GM19035 (cell line): ENCODE measurements at regions not wholly inside any gene's neighbourhood (a gene's known extent, or its start where the extent isn't known, plus 50 kb on each side); places are given as distances from the start of the nearest gene placed in this dataset.
A peak's percentile ranks its signal among the peaks of the same experiment; 100 is the strongest.

Experiments used
- ATAC-seq: cut with Tn5 transposase; IDR thresholded peaks from one replicate; pipeline ENCODE4 v1.9.1; 2021; ENCODE audit not compliant: unreplicated experiment

DNA sequence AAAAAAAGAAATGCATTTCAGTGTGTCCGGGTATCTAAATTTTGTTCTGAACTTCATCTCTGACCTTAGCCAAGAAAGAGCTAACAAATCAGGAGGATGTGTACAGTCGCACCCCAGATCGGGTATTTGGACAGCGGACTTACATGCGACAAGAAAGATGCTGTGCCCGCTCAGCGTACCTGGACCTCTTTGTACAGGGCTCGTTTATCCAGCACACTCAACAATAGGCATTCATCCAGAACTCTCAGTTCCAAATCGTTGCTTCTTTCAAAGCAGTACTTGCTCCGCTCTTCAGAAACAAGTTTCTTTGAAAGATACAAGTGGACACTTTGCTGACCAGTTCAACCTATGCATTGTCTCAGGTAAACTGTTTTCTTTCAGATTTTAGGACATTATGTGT, 191.7 kb downstream of the LY86 start:
- no peak for ATAC-seq

DNA sequence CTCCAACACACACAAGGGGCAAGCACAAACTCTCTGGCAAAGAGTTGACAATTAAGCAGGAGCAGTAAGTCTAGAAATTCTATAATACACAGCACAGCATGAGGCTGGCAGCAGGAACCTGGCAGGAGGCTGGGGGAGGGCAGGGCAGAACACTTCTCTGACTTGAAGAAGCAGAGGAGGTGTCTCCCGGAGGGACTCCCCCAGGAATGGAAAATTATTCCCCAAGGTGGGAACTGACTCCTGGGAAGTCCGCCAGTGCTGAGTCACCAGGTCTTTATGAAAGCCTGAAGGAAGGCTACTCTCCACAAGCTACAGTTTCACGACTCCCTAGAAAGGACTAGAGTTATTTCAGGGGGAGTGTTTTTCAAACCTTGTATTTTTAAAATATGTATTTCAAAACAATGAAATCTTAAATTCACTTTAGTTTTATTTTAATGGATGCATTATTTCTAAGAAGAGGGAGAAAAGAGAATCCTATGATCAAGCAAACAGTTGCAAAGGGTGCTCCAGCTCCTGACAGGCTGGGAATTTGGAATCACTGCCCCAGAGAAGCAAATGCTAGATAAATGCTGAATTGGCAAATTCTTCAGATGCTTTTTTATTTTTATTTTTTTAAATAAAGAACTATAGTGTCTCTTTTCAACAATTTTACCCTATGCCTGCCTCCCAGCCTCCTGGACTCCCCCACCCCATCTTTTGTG, 192.8 kb downstream of the LY86 start:
- no peak for ATAC-seq

DNA sequence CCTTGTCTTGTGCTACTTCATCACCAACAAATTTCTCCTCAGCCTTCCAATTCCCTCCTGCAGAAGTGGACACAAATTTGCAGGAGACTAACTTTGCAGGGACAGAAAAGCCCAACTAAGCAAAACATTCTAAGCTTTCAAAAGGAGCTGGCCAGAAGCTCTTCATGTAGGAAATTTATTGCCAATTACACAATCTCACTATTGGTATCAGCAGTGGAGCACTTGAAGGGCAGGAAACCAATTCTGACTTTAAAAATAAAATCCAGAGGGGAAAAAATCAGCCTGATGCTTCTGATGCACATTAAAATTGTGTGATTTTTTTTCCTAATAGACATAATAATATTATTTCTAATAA, 193.3 kb downstream of the LY86 start:
- no peak for ATAC-seq

DNA sequence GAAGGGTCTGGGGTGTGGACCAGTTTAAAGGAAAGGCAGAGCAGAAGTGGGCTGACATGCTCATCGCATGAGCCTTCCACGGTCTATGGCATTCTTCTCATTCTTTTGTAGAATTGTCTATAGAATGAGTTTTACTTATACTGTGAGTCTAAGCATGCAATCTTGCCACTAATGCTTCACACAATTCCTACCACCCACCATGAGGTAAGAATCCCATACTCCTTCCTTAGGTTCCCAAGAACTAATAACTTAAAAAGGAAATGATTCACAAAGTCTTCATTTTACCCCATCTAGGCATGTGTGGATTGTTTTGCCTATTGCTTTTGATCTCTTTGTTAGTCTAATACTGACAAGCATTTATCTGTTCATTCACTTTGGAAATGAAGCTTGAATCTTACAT, 195.2 kb downstream of the LY86 start:
- ATAC-seq: no peak

DNA sequence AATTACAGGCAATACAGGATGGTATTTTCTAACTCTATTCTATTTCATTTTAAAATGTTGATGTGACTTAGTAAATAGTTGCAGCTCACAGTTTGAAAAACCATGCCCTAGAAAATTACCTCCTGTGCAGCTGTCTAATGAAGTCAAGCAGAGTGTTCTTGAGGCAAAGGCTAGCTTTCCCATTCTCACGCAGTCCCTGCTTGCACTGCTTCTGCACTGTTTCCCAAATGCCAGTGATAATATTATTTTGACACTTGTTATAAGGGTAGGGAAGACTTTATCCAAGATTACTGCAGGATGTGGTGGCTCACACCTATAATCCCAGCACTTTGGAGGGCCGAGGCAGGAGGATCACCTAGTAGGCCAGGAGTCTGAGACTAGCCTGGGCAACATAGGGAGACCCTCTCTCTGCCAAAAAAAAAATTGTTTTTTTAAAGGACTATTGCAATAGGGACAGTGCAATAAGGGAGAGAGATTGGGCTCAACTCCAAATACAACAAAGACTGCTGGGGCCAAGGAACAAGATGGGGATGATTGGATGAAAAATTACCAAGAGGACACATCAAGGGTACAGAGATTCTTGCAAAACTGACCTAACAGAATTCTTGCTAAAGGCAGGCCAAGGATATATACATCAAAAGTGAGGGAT, 196.1 kb downstream of the LY86 start:
- no peak for ATAC-seq

DNA sequence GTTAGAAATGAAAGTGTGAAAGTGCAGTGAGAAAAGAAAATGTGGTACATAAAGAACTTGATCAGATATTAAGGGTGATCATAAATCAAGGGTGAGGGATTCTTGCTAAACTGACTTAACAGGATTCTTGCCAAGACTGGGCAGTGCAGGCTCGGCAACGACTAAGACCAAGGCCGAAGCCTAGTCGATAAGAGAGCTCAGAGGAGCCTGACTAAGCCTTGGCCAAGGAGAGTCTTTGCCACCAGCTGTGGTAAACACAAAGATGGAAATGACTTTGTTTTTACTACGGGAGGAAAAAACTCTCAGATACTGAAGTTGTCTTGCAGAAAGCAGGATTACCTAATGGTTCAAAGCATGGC, 196.6 kb downstream of the LY86 start:
- ATAC-seq: no peak

DNA sequence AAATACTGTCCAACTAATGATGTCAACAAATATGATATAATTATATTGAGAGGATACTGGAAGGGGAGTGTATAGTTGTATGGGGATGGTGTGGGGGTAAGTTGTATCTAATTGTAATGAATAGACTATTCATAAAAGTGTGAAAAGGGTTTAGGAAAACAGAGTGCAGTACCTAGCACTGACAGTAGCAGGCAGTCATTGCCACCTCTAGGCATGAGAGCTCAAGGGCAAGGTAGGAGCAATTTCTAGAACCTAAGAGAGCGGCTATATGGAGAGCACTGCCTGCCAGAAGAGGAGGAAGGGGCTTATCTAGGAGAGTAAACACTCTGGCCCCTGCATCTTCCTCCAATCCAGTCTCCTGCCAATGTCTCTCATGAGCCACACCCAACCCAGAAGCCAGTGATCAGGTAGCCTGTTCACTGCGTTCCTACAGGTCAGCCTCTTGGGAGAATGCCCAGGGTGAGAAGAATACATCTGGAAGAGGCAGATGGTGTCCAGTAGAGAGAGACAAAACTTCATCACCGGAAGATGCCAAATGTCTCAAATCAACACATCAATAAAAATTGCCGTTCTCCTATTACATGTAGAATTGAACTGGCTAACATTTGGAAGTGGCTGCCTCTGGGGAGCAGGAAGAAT, 200.0 kb downstream of the LY86 start:
- ATAC-seq: peak; percentile 58

DNA sequence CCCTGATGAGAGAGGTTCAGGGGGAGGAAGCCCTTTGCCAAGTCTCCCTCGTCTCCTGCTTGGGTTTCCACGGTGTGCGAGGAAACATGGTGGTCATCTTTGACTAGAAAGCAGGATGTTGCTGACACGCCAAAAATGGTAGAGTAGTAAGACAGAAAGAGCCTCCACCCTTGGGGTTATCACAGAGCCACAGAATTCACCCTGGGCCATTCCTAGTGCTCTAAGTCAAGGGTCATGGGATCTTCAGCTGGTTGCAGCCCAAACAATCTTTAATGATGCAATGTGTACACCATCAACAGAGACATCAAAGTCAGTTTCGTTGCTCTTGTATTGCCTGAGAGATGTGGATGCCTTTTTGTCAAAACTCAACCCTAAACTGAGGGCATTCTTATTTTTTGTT, 201.9 kb downstream of the LY86 start:
- no peak for ATAC-seq

DNA sequence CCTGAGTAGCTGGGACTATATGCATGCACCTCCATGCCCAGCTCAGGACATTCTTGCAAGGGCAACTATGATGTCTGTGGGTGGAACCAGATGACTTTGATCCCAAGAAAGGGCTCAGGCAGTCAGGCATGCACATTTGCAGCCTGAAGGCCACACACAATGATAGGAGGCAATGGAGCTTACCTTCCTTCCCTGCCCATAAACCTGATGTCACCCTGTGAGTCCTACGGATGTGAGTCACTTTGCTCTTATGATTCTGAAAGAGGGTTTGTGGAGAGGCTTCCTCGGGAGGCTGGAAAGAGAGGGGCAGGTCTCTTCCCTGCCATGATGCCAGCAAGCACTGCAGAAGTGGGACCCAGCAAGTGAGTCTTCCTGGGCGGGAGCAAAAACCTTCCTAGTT, 202.4 kb downstream of the LY86 start:
- ATAC-seq: no peak

DNA sequence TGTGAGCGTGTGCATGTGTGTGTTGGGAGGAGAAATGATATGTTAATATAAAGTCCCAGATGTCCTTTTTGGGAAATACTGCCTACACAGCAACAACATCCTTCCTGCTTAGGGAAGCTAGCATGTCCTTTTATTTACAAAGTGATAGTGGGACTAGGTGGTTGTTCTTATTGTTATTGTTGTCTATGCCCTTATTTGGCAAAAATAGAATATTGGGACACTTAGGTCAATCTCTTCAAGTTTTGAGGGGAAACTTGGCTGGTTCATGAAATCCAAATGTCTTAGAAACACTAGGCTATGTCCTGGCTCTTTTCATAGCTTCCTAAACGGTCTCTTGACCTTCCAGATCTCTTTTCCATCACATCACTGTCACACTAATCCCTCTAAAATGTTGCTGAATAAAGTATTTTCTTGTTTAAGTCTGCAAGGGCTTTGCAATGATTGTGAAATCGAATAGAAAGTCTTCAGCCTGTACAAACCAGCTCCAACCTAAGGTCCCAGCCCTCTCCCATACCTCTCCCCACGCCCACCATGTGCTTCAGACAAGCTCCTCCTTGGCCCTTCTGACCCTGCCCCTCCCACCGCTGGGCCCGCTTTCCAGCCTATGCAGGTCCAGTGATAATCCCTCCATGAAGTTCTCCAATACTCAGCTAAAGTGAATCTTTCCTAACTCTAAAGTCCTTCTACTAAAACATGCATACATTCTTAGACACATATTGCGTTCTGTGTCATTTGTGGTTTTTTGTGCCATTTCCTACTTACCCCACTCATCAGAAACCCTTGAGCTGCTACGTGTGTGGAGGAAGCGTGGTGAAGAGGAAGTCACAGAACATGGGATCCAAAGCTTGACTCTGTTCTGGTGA, 205.1 kb downstream of the LY86 start:
- ATAC-seq: no peak

DNA sequence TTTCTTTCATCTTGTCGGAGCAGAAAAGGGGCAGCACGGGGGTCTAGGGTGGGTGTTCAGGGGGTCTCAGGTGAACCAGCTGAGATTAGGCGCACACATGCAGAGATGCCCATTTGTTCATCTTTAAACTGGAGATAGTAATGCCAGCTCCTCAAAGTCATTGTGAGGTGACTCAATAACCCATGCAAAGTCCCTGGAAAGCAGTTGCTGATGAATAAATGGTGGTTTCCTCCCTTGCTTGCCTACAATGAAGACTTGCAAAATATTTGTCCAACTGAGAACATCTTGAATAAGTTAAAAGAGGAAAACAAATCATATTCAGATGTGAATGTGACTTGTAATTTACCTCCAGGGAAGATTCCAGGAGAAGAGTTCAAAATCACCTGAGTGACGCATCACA, 206.9 kb downstream of the LY86 start:
- no peak for ATAC-seq

DNA sequence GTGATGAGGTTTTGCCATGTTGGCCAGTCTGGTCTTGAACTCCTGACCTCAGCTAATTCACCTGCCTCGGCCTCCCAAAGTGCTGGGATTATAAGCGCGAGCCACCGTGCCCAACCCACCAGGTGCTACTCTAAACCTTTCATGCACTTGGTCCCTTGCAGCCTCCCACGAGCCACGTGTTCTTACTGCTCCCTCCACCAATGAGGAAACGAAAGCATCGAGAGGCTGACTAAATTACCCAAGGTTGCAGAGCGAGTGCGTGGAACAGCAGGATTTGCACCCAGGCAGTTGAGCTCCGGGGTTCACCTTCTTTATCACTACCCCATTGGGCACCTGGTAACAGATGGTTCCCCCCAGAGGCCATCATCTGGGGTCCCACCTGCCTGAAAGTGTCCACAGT, 208.3 kb downstream of the LY86 start:
- ATAC-seq: no peak

DNA sequence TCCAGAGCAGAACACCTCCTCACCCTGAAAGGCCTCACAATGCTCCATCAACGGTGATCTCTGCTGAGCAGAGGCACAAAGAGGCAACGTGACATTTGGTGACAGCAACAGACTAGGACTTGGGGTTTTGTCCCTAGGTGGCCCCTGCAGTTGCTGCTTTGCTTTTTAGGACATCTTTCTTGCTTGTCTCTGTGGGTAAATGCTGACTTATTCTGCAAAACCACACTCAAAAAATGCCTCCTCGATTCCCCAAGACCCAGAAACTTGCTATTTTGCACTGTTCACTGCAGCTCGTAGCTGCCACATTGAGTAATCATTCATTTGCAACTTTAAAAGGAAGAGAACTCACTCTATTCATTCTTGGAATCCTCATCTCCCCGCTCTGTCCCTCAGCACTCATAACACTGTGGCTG, 209.9 kb downstream of the LY86 start:
- ATAC-seq: no peak

DNA sequence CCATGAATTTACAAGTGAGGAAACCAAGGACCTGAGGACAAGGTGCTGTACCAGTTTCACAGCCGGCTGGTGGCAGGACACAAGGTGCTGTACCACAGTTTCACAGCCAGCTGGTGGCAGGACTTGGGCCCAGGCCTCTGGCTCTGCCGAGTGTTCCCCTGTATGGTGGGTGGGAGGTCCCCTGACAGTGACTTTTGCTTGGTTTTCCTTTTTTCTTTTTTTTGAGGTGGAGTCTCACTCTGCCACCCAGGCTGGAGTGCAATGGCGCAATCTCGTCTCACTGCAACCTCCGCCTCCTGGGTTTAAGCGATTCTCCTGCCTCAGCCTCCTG, 212.4 kb downstream of the LY86 start:
- ATAC-seq: no peak

DNA sequence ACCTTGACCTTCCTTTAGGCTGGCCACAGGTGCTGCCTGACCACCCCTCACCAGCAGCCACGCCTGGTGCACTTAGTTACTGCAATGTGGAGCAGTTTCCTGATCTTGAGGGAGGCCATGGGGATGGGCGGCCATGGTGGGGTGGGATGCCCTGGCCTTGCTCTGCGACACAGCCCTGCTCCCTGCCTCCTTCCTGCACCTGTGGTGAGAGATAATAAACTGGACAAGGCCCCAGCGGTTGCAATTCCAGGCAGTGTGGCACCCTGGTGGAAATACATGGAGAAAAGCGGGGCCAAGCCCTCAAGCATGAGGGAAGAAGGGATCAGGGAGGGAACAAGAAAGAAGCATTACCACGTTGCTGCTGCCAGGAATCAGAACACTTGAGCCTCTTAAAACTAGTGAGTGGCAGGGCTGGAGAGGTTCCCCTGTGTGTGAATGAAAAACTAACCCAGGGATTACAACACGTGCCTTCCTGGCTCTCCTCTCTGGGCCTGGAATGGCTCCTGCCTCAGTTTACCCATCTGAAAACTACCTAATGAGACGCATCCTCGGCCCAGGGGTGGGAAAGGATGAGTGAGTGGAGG, 213.2 kb downstream of the LY86 start:
- ATAC-seq: no peak

DNA sequence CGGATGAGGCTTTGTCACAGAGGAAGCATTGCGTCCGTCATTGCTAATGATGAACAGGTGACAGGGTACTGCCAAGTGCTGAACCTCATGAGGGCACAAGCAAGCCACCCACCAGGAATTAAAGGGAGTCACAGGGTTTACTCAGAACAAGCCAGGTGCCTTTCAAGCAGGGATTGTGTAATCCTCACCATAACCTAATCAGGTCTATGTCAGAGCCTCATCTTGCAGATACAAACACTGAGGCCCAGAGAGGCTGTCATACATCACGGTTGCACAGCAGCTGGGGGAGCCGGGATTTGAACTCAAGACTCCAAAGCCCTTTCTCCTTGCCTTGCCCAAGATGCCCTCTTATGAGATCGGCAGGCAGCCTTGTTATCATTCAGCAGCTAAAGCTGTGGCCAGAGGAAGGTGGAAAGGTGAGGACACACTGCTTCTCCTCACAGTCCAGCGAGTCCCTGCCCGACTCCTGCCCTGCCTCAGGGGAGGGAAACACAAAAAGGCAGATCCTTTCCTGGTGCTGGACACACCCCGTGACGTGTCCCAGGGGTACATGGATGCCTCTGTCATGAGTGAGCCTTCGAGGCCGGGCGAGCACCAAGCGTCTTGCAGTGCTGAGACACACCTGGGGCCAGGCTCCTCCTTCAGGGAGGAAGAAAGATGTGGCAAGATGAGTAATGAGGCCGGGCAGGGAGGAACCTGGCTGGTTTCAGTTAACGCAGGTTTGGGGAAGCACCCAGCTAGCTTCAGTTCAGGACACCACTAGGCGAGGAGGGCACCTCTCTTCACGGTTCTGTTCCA, 214.9 kb downstream of the LY86 start:
- no peak for ATAC-seq

DNA sequence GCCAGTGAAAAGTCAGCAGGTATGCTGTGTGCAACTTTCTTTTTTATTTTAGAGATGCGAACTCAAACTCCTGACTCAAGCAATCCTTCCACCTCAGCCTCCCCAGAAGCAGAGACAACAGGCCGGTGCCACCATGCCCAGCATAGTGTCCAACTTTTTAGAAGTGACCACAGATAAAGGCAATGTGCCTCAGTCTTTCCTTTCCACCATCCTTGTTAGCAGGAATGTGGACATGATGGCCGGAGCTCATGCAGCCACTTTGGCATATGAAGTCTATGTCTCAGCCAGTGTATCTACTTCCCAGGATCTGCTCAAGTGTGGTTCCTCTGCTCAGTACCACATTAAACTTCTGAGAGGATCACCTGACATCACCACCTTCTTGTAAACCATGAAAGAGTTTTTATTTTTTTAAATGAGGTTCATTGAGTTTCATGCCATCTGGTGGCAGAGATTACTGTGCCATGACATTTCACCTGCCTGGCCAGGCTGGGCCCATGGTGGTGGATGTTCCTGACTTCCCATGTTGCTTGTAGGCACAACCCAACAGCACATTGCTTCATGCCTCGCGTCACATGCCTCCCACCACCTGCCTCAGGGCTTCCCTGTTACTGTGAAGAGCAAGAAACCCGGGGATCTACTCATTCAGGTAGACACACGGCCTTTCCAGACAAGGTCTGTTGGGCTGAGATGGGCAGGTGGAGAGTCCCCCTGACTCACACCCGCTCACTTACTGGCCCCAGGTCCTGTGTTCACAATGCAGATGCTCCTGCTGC, 216.5 kb downstream of the LY86 start:
- no peak for ATAC-seq

DNA sequence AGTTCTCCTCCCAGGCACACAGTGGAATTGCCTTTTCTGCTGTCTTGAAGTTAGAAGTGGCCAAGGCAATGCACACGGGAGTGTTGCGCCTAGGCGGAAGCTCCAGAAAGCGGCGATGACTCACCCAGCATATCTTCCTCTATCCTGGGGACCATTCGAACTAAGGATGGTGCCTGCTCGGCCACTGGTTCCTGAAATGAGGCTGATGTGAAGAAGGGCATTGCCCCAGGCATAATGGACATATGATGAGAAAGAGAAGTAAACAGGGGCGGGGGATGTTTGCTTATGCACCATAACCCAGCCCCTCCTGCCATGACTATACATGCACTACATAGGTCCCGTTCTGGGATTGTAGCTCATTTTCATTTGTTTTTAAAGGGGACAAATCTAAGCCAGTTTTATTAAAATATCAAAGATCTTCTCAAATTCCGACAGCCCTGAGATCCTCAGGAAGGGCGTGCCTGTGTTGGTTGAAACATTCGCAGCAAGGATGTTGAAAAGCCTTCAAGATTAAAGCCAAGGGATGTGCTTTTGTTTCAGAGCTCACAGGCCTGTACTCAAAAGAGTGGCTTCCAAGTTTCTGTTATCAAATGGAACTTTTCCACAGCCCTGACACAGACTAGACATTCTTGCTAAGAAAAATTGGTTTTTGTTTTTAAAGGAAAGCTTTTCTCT, 218.5 kb downstream of the LY86 start:
- ATAC-seq: no peak

DNA sequence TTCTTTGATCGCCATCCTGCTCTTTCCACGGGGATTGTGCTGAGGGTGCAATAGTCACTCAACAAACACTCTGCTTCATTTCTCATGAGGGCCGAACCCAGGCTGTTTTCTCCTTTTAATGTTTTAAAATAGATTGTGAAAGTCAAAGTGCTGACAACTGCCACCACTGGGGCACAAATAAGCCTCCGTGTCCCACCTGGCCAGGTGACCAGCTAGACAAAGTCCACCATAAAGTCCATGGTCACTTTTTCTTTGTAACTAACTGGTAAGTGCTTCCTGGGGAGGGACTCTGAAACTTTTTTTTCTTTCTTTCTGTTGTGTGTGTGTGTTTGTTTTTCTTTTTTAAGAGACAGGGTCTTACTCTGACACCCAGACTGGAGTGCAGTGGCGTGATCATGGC, 219.8 kb downstream of the LY86 start:
- no peak for ATAC-seq
